H9 (cell line): ENCODE measurements at regions not wholly inside any gene's neighbourhood (a gene's known extent, or its start where the extent isn't known, plus 50 kb on each side); places are given as distances from the start of the nearest gene placed in this dataset.
A peak's percentile ranks its signal among the peaks of the same experiment; 100 is the strongest.

Experiments
- DNase-seq: peaks from one replicate; pipeline ENCODE4 v3.0.0-alpha.2; 2017
- H2AFZ ChIP-seq: one replicate; pipeline ENCODE4 v1.6.1; 2013; ENCODE audit warnings: mild to moderate bottlenecking, low read length, control low read depth, moderate library complexity
- H2AK5ac ChIP-seq: 2 replicates; pipeline ENCODE4 v1.6.1; 2013; ENCODE audit warnings: low read length, control low read depth, mixed read lengths; ENCODE audit not compliant: insufficient read length
- H2BK120ac ChIP-seq: one replicate; pipeline ENCODE4 v1.6.1; 2013; ENCODE audit warnings: low read depth, mild to moderate bottlenecking, low read length, control low read depth, inconsistent platforms; ENCODE audit not compliant: poor library complexity, severe bottlenecking
- H2BK12ac ChIP-seq: 2 replicates; pipeline ENCODE4 v1.6.1; 2013; ENCODE audit warnings: low read length, control low read depth, mixed read lengths, low read depth; ENCODE audit not compliant: insufficient read length
- H2BK15ac ChIP-seq: 2 replicates; pipeline ENCODE4 v1.6.1; 2013; ENCODE audit warnings: low read depth, low read length, control low read depth
- H2BK20ac ChIP-seq: one replicate; pipeline ENCODE4 v1.6.1; 2013; ENCODE audit warnings: low read depth, mild to moderate bottlenecking, low read length, control low read depth, inconsistent platforms; ENCODE audit not compliant: poor library complexity, severe bottlenecking
- H2BK5ac ChIP-seq: 2 replicates; pipeline ENCODE4 v1.6.1; 2013; ENCODE audit warnings: low read length, control low read depth, mixed read lengths; ENCODE audit not compliant: insufficient read length
- H3K14ac ChIP-seq: 2 replicates; pipeline ENCODE4 v1.6.1; 2013; ENCODE audit warnings: low read length, control low read depth; ENCODE audit not compliant: insufficient read depth
- H3K18ac ChIP-seq: 2 replicates; pipeline ENCODE4 v1.6.1; 2013; ENCODE audit warnings: low read depth, mild to moderate bottlenecking, mixed read lengths, low read length, control low read depth; ENCODE audit not compliant: insufficient read length
- H3K23ac ChIP-seq: 2 replicates; pipeline ENCODE4 v1.6.1; 2013; ENCODE audit warnings: low read length, control low read depth, mixed read lengths, low read depth; ENCODE audit not compliant: insufficient read length
- H3K23me2 ChIP-seq: 2 replicates; pipeline ENCODE4 v1.6.1; 2013; ENCODE audit warnings: low read depth, mild to moderate bottlenecking, mixed read lengths, low read length, control low read depth; ENCODE audit not compliant: insufficient read length, poor library complexity, severe bottlenecking
- H3K27ac ChIP-seq: 2 replicates; pipeline ENCODE4 v1.5.1; 2013; ENCODE audit warnings: low read length, control low read depth, mixed read lengths, low read depth; ENCODE audit not compliant: insufficient read length
- H3K27me3 ChIP-seq: 2 replicates; pipeline ENCODE4 v1.6.1; 2013; ENCODE audit warnings: low read length, control low read depth, inconsistent platforms; ENCODE audit not compliant: insufficient read depth
- H3K4ac ChIP-seq: 2 replicates; pipeline ENCODE4 v1.6.1; 2013; ENCODE audit warnings: low read depth, mild to moderate bottlenecking, control low read depth, inconsistent platforms, low read length, moderate library complexity
- H3K4me1 ChIP-seq: 2 replicates; pipeline ENCODE4 v1.6.1; 2013; ENCODE audit warnings: low read length, control low read depth, inconsistent platforms; ENCODE audit not compliant: insufficient read depth
- H3K4me2 ChIP-seq: 2 replicates; pipeline ENCODE4 v1.6.1; 2013; ENCODE audit warnings: low read length, control low read depth, mixed read lengths; ENCODE audit not compliant: insufficient read length, insufficient read depth
- H3K56ac ChIP-seq: 2 replicates; pipeline ENCODE4 v1.6.1; 2013; ENCODE audit warnings: low read depth, mild to moderate bottlenecking, mixed read lengths, low read length, control low read depth; ENCODE audit not compliant: insufficient read length
- H3K79me1 ChIP-seq: 2 replicates; pipeline ENCODE4 v1.6.1; 2013; ENCODE audit warnings: low read depth, mild to moderate bottlenecking, moderate library complexity, low read length, control low read depth, inconsistent platforms; ENCODE audit not compliant: insufficient read depth, poor library complexity, severe bottlenecking
- H3K79me2 ChIP-seq: 2 replicates; pipeline ENCODE4 v1.6.1; 2013; ENCODE audit warnings: low read length, control low read depth, inconsistent platforms; ENCODE audit not compliant: insufficient read depth
- H3K9ac ChIP-seq: 2 replicates; pipeline ENCODE4 v1.6.1; 2013; ENCODE audit warnings: low read length, control low read depth, mixed read lengths; ENCODE audit not compliant: insufficient read length; ENCODE audit errors: extremely low read depth
- H3K9me3 ChIP-seq: one replicate; pipeline ENCODE4 v1.6.1; 2013; ENCODE audit warnings: low read depth, low read length, inconsistent platforms; ENCODE audit not compliant: control insufficient read depth
- H3T11ph ChIP-seq: one replicate; pipeline ENCODE4 v1.6.1; 2013; ENCODE audit warnings: mild to moderate bottlenecking, low read length, control low read depth, inconsistent platforms
- H4K20me1 ChIP-seq: one replicate; pipeline ENCODE4 v1.6.1; 2013; ENCODE audit not compliant: control insufficient read depth, insufficient read length, insufficient read depth
- H4K5ac ChIP-seq: 2 replicates; pipeline ENCODE4 v1.6.1; 2013; ENCODE audit warnings: low read depth, mild to moderate bottlenecking, mixed read lengths, low read length, control low read depth; ENCODE audit not compliant: insufficient read length
- H4K8ac ChIP-seq: replicated peaks from 2 replicates; pipeline ENCODE4 v1.6.1; 2013; ENCODE audit warnings: low read length, control low read depth, mixed read lengths, low read depth; ENCODE audit not compliant: insufficient read length
- H4K91ac ChIP-seq: 2 replicates; pipeline ENCODE4 v1.6.1; 2013; ENCODE audit warnings: low read depth, mild to moderate bottlenecking, moderate library complexity, mixed read lengths, low read length, control low read depth; ENCODE audit not compliant: insufficient read length
- H3K27ac Mint-ChIP-seq, 3 experiments: 2 replicates in 2 of 3; 3 replicates in 1 of 3; pipeline ENCODE4 v1.8.0; 2020 to 2021; ENCODE audit warnings: mixed read lengths in 3 of 3, mild to moderate bottlenecking in 1 of 3, moderate library complexity in 1 of 3
- H3K27me3 Mint-ChIP-seq: 2 replicates; pipeline ENCODE4 v1.8.0; 2021; ENCODE audit warnings: low read depth, mild to moderate bottlenecking, moderate library complexity, mixed read lengths
- H3K36me3 Mint-ChIP-seq, 3 experiments: 2 replicates in 2 of 3; 3 replicates in 1 of 3; pipeline ENCODE4 v1.8.0; 2020 to 2021; ENCODE audit warnings: low read depth in 3 of 3, mixed read lengths in 3 of 3; ENCODE audit not compliant: insufficient read depth in 1 of 3
- H3K4me1 Mint-ChIP-seq, 2 experiments: 2 replicates each; pipeline ENCODE4 v1.8.0; 2020; ENCODE audit warnings: mixed read lengths in 2 of 2
- H3K4me3 Mint-ChIP-seq, 2 experiments: 2 replicates in 1 of 2; 3 replicates in 1 of 2; pipeline ENCODE4 v1.8.0; 2020 to 2021; ENCODE audit warnings: mild to moderate bottlenecking in 2 of 2, mixed read lengths in 2 of 2, moderate library complexity in 1 of 2
- H3K9me3 Mint-ChIP-seq, 2 experiments: 2 replicates in 1 of 2; 3 replicates in 1 of 2; pipeline ENCODE4 v1.8.0; 2020; ENCODE audit warnings: mild to moderate bottlenecking in 2 of 2, mixed read lengths in 2 of 2, moderate library complexity in 1 of 2
- CTCF ChIP-seq: fragments of 200-600 bp; sonication (generic); conservative IDR thresholded peaks from 3 replicates; pipeline ENCODE4 v1.8.0; 2021; ENCODE audit warnings: antibody characterized with exemption, mild to moderate bottlenecking
- WGBS: extraction: QIAGEN DNeasy Blood & Tissue Kit; methylation state at CpG from one replicate; pipeline ENCODE4 v1.1.7; 2013; ENCODE audit warnings: missing lambda C conversion rate, low lambda C conversion rate, mixed read lengths; ENCODE audit not compliant: insufficient read length; ENCODE audit errors: extremely low coverage; 5-methylcytosine and 5-hydroxymethylcytosine counted together

- Mint-ChIP-seq H3K9me3 (no peaks in the 10 kb centered on the region), H3K27me3 (no peaks in the 10 kb centered on the region), H3K27ac (peak overlapping the region in 2 of 3 experiments; percentile 41 to 89; a peak in 3 of 7 replicates), H3K36me3 (no peaks in the 10 kb centered on the region), H3K4me3 (no peak overlapping the region), H3K4me1 (peaks cover 18 to 22% of the 10 kb centered on the region in 2 experiments)
- no peak overlapping the region for H3K4me2 ChIP-seq
- H3K9ac ChIP-seq, result no peak overlapping the region
- no peak overlapping the region for H2BK15ac ChIP-seq
- DNase-seq, result peak; percentile 91
- no peak overlapping the region for H3K4ac ChIP-seq
- no peak overlapping the region for H3K23ac ChIP-seq
- H3K27ac ChIP-seq, result no peak overlapping the region
- no peaks in the 10 kb centered on the region for H3K79me1 ChIP-seq
- no peak overlapping the region for H4K8ac ChIP-seq
- H2BK20ac ChIP-seq, result no peak overlapping the region
- H3K79me2 ChIP-seq, result no peaks in the 10 kb centered on the region
- H3K27me3 ChIP-seq, result no peaks in the 10 kb centered on the region
- no peak overlapping the region for H2AFZ ChIP-seq
- H4K5ac ChIP-seq, result no peak overlapping the region
- no peaks in the 10 kb centered on the region for H4K20me1 ChIP-seq
- no peak overlapping the region for H3K56ac ChIP-seq
- no peak overlapping the region for H4K91ac ChIP-seq
- no peak overlapping the region for H3K14ac ChIP-seq
- H2BK12ac ChIP-seq, result no peak overlapping the region
- H2BK120ac ChIP-seq, result no peak overlapping the region
- no peaks in the 10 kb centered on the region for H3K9me3 ChIP-seq
- H3K4me1 ChIP-seq, result no peaks in the 10 kb centered on the region
- TF ChIP-seq CTCF, result peak; percentile 92
- no peak overlapping the region for H2AK5ac ChIP-seq
- no peak overlapping the region for H3K18ac ChIP-seq
- no peaks in the 10 kb centered on the region for H3K23me2 ChIP-seq
- no peak overlapping the region for H3T11ph ChIP-seq
- no CpG with 5 or more reads among the region's 6 CpGs for whole genome bisulfite sequencing
- H2BK5ac ChIP-seq, result no peak overlapping the region
These were observed 951.6 kb downstream of the ANKRD7 start for GRCh38 chr7:119175911-119176627.
